NCI-H1436 treated with DMSO at 0.1 percent for 48 hours (cell line): ENCODE measurements at regions not wholly inside any gene's neighbourhood (a gene's known extent, or its start where the extent isn't known, plus 50 kb on each side); places are given as distances from the start of the nearest gene placed in this dataset.
"Not testable (repeated sequence)": the region's sequence is repeated elsewhere in the genome, so short reads cannot be mapped to it uniquely, and the experiment has no call there.

ENCODE experiments used
- DNase-seq: peaks from one replicate; lab custom pipeline; 2025; lab: John Stamatoyannopoulos, UW

GRCh38 chr2:109669731-109670130 lies 55.6 kb downstream of the SOWAHC start:
- no peak for DNase-seq

- DNase-seq = no peak
These were observed 56.6 kb downstream of the SOWAHC start for GRCh38 chr2:109670556-109671411.

GRCh38 chr2:109674894-109675534 lies 60.9 kb downstream of the SOWAHC start:
- no peak for DNase-seq

- no peak for DNase-seq
These were observed 61.6 kb downstream of the SOWAHC start for GRCh38 chr2:109675666-109676345.

- DNase-seq = peak; percentile 53
These were observed 62.3 kb downstream of the SOWAHC start for GRCh38 chr2:109676346-109676902.

- not testable (repeated sequence) for DNase-seq
These were observed 63.1 kb downstream of the SOWAHC start for GRCh38 chr2:109677121-109677731.

- no peak for DNase-seq
These were observed 63.8 kb downstream of the SOWAHC start for GRCh38 chr2:109677835-109678580.

GRCh38 chr2:109678724-109679201 lies 64.6 kb downstream of the SOWAHC start:
- DNase-seq = not testable (repeated sequence)

- DNase-seq = no peak
These were observed 65.1 kb downstream of the SOWAHC start for GRCh38 chr2:109679225-109679624.

- no peak for DNase-seq
These were observed 65.5 kb downstream of the SOWAHC start for GRCh38 chr2:109679626-109680025.

- no peak for DNase-seq
These were observed 66.5 kb downstream of the SOWAHC start for GRCh38 chr2:109680523-109681297.

- no peak for DNase-seq
These were observed 67.6 kb downstream of the SOWAHC start for GRCh38 chr2:109681633-109682380.

- DNase-seq = no peak
These were observed 69.3 kb downstream of the SOWAHC start for GRCh38 chr2:109683452-109683851.

GRCh38 chr2:109685453-109685852 lies 71.3 kb downstream of the SOWAHC start:
- DNase-seq = no peak

GRCh38 chr2:109686921-109687320 lies 72.8 kb downstream of the SOWAHC start:
- no peak for DNase-seq

GRCh38 chr2:109689182-109689930 lies 75.2 kb downstream of the SOWAHC start:
- no peak for DNase-seq

GRCh38 chr2:109689973-109690372 lies 75.8 kb downstream of the SOWAHC start:
- DNase-seq = no peak

GRCh38 chr2:109690457-109690821 lies 76.3 kb downstream of the SOWAHC start:
- DNase-seq = no peak
